Cardiac fibroblast (primary cell): ENCODE measurements at regions not wholly inside any gene's neighbourhood (a gene's known extent, or its start where the extent isn't known, plus 50 kb on each side); places are given as distances from the start of the nearest gene placed in this dataset.

Source experiments
- DNase-seq, 2 donors: peaks; one replicate each; pipeline versions ENCODE4 v3.0.0 to v3.0.0-alpha.2; 2010; ENCODE audit warnings: low read depth in 2 of 2
- H3K4me3 ChIP-seq, 2 donors: replicated peaks in 1 of 2; 1 replicate in 1 of 2; 2 replicates in 1 of 2; pipeline ENCODE4 v1.5.1; 2011; ENCODE audit warnings: low read depth in 2 of 2, low read length in 2 of 2, mild to moderate bottlenecking in 2 of 2, moderate library complexity in 1 of 2
- TF ChIP-seq, protein P1 (sequence below): IDR thresholded peaks from one replicate; pipeline ENCODE4 v1.5.1; 2011; ENCODE audit warnings: low read depth, mild to moderate bottlenecking, low read length, inconsistent platforms

GRCh38 chr11:95461348-95461747 is 230.3 kb upstream of the SESN3 start:
- TF ChIP-seq, protein P1, sequence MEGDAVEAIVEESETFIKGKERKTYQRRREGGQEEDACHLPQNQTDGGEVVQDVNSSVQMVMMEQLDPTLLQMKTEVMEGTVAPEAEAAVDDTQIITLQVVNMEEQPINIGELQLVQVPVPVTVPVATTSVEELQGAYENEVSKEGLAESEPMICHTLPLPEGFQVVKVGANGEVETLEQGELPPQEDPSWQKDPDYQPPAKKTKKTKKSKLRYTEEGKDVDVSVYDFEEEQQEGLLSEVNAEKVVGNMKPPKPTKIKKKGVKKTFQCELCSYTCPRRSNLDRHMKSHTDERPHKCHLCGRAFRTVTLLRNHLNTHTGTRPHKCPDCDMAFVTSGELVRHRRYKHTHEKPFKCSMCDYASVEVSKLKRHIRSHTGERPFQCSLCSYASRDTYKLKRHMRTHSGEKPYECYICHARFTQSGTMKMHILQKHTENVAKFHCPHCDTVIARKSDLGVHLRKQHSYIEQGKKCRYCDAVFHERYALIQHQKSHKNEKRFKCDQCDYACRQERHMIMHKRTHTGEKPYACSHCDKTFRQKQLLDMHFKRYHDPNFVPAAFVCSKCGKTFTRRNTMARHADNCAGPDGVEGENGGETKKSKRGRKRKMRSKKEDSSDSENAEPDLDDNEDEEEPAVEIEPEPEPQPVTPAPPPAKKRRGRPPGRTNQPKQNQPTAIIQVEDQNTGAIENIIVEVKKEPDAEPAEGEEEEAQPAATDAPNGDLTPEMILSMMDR: no peak
- no peak overlapping the region for H3K4me3 ChIP-seq
- DNase-seq: no peak

GRCh38 chr11:95459291-95460042 is 228.5 kb upstream of the SESN3 start:
- TF ChIP-seq, protein P1: no peak
- DNase-seq: peak in 1 of 2 donors; percentile 87
- no peak overlapping the region for H3K4me3 ChIP-seq

- peak; percentile 56 to 85 for DNase-seq
- H3K4me3 ChIP-seq: no peak overlapping the region
- TF ChIP-seq, protein P1: no peak
Measured at GRCh38 chr11:95456714-95457491, 225.9 kb upstream of the SESN3 start.

DNA sequence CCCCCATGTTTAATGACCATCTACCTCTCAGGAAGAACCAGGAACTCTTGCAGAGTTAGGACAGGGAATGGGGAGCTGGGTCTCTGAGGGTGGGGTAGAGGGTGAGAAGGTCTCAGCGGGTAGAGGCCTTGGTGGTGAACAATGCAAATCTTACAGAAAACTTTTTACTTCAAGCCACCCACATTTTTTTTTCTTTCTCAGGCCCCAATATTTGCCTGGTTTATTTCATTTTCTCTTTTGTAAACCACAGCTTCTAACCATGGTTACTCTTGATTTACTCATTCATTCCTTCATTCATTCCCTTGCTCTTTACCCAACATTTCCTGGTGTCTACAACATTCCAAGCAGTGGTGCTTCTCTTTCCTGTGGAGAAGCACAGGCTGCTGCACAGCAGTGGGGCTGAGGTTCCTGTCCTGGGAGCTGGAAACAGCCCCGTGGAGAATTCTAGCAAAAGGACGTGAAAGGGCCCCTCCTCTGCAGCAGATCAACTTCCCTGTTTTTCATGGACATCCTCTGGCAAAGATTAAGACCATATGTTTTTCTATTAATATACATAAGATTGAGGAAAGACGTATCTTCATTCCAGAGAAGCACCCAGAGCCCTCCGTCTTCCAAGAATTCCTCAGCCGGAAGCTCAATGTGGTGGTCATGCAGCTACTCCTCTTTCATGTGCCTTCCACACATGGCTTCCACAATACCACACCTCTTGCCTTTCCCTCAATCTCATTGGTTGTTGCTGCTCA is 224.4 kb upstream of the SESN3 start:
- no peak for DNase-seq
- TF ChIP-seq, protein P1: no peak
- no peak overlapping the region for H3K4me3 ChIP-seq

DNA sequence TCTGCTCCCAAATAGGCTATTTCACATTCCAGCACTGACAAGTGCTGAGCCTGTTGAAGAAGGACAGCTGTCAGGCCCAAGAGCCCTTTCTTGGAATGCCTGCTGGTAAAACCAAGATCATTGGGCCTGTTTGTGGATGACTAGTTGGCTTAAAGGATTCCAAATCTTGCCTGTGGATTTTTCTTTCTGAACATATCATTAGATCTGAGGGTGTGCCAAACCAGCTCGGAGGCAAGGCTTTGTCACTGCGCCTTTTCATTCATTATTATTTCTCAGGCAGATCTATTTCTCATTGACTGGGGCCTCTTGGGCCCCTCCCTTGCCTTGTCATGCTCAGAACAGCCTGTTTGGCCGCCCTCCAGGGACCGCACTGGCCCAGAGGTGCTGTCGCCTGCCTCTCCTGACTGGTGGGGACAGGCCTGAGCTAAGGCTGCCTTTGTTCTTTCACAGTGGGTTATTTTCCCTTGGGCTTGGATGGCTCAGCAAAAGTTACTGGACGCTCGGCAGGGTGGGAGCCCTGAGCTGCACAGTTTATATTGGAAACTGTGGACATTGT is 222.7 kb upstream of the SESN3 start:
- TF ChIP-seq, protein P1: no peak
- DNase-seq: peak; percentile 18 to 27
- no peak overlapping the region for H3K4me3 ChIP-seq

DNA sequence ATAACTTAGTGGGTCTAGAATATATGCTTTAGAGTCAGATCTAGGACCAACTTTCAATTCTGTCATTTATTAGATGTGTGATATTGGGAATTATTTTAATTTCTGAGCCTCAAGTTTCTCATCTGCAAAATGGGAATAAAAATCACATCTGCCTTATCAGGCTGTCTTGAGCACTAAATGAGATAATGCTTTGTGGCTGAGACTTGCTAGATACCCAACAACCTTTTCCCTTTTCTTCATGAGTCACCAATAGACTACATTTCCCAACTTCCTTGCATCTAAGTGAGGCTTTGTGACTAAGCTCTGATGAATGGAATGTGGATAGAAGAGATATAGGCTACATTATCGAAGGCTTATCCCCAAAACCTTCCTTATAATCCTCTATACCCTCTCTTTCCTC is 220.7 kb upstream of the SESN3 start:
- DNase-seq: peak; percentile 79 to 90
- TF ChIP-seq, protein P1: no peak
- H3K4me3 ChIP-seq: no peak overlapping the region
